ENCODE measurements at regions not wholly inside any gene's neighbourhood (a gene's known extent, or its start where the extent isn't known, plus 50 kb on each side); places are given as distances from the start of the nearest gene placed in this dataset.

DNA sequence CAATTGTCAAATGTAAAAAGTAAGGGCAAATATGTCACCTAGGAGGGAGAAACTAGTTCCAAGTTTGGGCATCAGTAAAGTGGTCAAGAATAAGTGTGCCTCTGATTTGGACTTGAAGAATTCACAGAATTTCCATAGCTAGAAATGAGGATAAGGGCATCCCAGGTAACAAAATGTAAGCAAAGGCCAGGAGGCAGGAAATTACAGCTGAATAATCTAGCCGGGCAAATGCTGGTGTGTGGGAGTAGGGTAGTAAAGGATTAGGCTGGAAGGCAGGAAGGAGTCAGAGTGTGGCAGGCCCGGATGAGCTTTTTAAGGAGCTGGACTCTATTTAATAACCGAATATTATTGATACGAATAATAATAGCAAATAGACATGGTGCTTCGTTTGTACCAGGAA lies 144.9 kb upstream of the EGFLAM start:
- TF ChIP-seq, protein P1, sequence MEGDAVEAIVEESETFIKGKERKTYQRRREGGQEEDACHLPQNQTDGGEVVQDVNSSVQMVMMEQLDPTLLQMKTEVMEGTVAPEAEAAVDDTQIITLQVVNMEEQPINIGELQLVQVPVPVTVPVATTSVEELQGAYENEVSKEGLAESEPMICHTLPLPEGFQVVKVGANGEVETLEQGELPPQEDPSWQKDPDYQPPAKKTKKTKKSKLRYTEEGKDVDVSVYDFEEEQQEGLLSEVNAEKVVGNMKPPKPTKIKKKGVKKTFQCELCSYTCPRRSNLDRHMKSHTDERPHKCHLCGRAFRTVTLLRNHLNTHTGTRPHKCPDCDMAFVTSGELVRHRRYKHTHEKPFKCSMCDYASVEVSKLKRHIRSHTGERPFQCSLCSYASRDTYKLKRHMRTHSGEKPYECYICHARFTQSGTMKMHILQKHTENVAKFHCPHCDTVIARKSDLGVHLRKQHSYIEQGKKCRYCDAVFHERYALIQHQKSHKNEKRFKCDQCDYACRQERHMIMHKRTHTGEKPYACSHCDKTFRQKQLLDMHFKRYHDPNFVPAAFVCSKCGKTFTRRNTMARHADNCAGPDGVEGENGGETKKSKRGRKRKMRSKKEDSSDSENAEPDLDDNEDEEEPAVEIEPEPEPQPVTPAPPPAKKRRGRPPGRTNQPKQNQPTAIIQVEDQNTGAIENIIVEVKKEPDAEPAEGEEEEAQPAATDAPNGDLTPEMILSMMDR (conservative IDR thresholded peaks at IDR 0.05): no peak
- no peak for TF ChIP-seq EZH2 (IDR thresholded peaks at IDR 0.05; ENCODE audit: low read depth)

All from PC-9 (cell line).